ENCODE measurements at regions not wholly inside any gene's neighbourhood (a gene's known extent, or its start where the extent isn't known, plus 50 kb on each side); places are given as distances from the start of the nearest gene placed in this dataset.

- H3K4me1 ChIP-seq = peaks cover 27% of the 10 kb centered on the region
- no peak for TF ChIP-seq CTCF (IDR thresholded peaks at IDR 0.05; ENCODE audit: borderline replicate concordance)
- DNase-seq = no peak
- peaks cover 13% of the 10 kb centered on the region for H3K27me3 ChIP-seq (ENCODE audit: low read depth)
- H3K9me3 ChIP-seq (replicated peaks) = no peaks in the 10 kb centered on the region
- intact Hi-C loops (cut with micrococcal nuclease) = loop anchor here (10.0 kb wide), 1 partner anchor 93 kb away; the partner anchor contains the start of gene KLF15
- H3K36me3 ChIP-seq = no peaks in the 10 kb centered on the region
- no peak overlapping the region for H3K4me3 ChIP-seq
- no peak overlapping the region for H3K27ac ChIP-seq (replicated peaks)
Observed at GRCh38 chr3:126262227-126262626, 81.8 kb upstream of the ALDH1L1 start.

- DNase-seq = peak; percentile 73
- peak overlapping the region; percentile 52 for H3K27ac ChIP-seq (replicated peaks)
- H3K4me1 ChIP-seq = peaks cover 15% of the 10 kb centered on the region
- peak; percentile 9 for TF ChIP-seq CTCF (IDR thresholded peaks at IDR 0.05; ENCODE audit: borderline replicate concordance)
- intact Hi-C loops (cut with micrococcal nuclease) = loop anchor here (10.0 kb wide), 1 partner anchor 94 kb away; the partner anchor contains the start of gene KLF15
- H3K9me3 ChIP-seq (replicated peaks) = no peaks in the 10 kb centered on the region
- no peaks in the 10 kb centered on the region for H3K36me3 ChIP-seq
- peaks cover 1% of the 10 kb centered on the region for H3K27me3 ChIP-seq (ENCODE audit: low read depth)
- H3K4me3 ChIP-seq = no peak overlapping the region
Observed at GRCh38 chr3:126261037-126261436, 80.7 kb upstream of the ALDH1L1 start.

GRCh38 chr3:126259411-126260391, 79.3 kb upstream of the ALDH1L1 start:
- peak; percentile 74 for DNase-seq
- Histone ChIP-seq H3K9me3 (replicated peaks) (no peaks in the 10 kb centered on the region), H3K36me3 (no peaks in the 10 kb centered on the region), H3K4me1 (peaks cover 8% of the 10 kb centered on the region), H3K4me3 (peak overlapping the region; percentile 56), H3K27ac (replicated peaks) (peak overlapping the region; percentile 82), H3K27me3 (ENCODE audit: low read depth) (no peaks in the 10 kb centered on the region)
- intact Hi-C loops (cut with micrococcal nuclease) = loop anchor here (5.0 to 10.0 kb wide), 2 partner anchors 95 to 128 kb away; partner anchors contain the start of gene KLF15
- peak; percentile 83 for TF ChIP-seq CTCF (IDR thresholded peaks at IDR 0.05; ENCODE audit: borderline replicate concordance)

GRCh38 chr3:126258670-126259069, 78.3 kb upstream of the ALDH1L1 start:
- no peaks in the 10 kb centered on the region for H3K36me3 ChIP-seq
- no peak for TF ChIP-seq CTCF (IDR thresholded peaks at IDR 0.05; ENCODE audit: borderline replicate concordance)
- no peak overlapping the region for H3K27ac ChIP-seq (replicated peaks)
- intact Hi-C loops (cut with micrococcal nuclease) = loop anchor here (5.0 kb wide), 1 partner anchor 129 kb away; no protein-coding TSS in a partner anchor
- H3K4me3 ChIP-seq = no peak overlapping the region
- no peaks in the 10 kb centered on the region for H3K9me3 ChIP-seq (replicated peaks)
- no peaks in the 10 kb centered on the region for H3K27me3 ChIP-seq (ENCODE audit: low read depth)
- peaks cover 8% of the 10 kb centered on the region for H3K4me1 ChIP-seq
- no peak for DNase-seq

- intact Hi-C loops (cut with micrococcal nuclease) = loop anchor here (5.0 kb wide), 1 partner anchor 129 kb away; no protein-coding TSS in a partner anchor
Observed at GRCh38 chr3:126257984-126258383, 77.6 kb upstream of the ALDH1L1 start.

More at GRCh38 chr3:126257984-126258383, 77.6 kb upstream of the ALDH1L1 start:
- Histone ChIP-seq H3K36me3 (no peaks in the 10 kb centered on the region), H3K27ac (replicated peaks) (no peak overlapping the region), H3K4me1 (peaks cover 8% of the 10 kb centered on the region), H3K4me3 (no peak overlapping the region), H3K9me3 (replicated peaks) (no peaks in the 10 kb centered on the region), H3K27me3 (ENCODE audit: low read depth) (no peaks in the 10 kb centered on the region)
- TF ChIP-seq CTCF (IDR thresholded peaks at IDR 0.05; ENCODE audit: borderline replicate concordance) = no peak
- DNase-seq = no peak
